NCI-H2227 (cell line): ENCODE measurements at regions not wholly inside any gene's neighbourhood (a gene's known extent, or its start where the extent isn't known, plus 50 kb on each side); places are given as distances from the start of the nearest gene placed in this dataset.

Source experiments
- DNase-seq: peaks from one replicate; lab custom pipeline; 2025; ENCODE audit not compliant: unreplicated experiment; lab: John Stamatoyannopoulos, UW

GRCh38 chr3:135781026-135781815, 184.3 kb upstream of the PPP2R3A start:
- no peak for DNase-seq

DNA sequence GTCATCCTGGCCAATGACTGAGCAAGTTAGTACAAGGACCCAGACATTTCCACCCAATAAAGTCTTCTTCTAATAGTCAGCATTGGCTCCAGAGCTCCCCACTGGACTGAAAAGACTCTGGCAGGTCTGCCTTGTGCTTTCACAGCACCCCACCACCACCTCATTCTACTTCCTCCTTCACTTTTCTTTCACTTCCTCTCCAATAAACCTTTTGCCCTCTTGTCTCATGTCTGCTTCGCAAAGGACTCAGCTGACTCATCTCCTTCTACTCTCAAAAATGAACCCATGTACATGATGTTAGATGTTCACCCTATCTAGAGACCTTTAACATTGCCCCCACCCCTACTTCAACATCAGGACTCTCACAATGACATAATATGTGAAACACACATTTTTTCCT, 181.0 kb upstream of the PPP2R3A start:
- no peak for DNase-seq

- no peak for DNase-seq
Measured at GRCh38 chr3:135788146-135788545, 177.4 kb upstream of the PPP2R3A start.

GRCh38 chr3:135788978-135789377, 176.6 kb upstream of the PPP2R3A start:
- DNase-seq = no peak

DNA sequence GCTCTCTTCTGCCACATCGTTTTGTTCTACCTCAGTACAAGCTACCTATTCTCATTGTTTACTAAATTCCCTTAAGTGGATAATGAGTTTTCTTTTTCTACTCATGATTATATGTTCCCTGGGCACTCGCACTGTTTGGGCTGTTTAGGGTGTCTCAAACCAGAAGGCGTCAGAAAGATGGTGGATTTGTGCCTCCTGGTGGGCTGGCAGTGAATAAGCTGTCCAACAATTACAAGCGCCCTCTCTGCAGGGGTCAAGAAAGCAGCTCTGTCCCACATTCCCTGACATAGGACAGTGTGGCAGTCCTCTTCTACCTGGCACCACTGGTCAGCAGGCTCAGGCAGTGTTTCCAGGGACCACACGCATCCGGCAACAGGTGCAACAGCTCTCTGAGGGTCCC, 173.4 kb upstream of the PPP2R3A start:
- no peak for DNase-seq

DNA sequence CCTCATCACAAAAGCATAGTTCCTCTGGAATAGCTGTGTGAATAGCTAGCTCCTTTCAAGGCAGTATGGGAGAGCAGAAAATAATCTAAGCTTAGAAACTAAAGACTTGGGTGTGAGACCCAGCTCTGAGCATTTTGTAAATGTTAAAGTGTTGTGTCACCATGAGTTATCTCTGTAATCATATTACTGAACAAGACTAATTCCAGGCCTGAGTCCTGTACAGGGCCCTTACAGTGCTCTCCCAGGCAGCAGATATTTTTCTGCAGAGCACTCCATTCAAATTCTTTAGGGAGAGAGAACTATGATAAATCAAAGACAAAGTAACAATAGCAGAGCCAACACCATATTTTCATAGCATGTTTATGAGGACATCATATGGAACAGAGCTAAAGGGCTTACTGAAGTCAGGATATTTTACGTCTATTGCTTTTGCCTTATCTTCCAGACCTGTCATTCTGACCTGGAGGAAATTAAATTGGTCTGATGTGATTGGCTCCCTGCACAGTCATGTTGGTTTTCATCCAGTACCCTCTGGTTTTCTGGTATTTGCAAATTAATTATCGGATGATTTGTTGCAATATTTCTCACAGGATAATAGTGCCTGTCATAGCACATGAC, 172.6 kb upstream of the PPP2R3A start:
- no peak for DNase-seq

DNA sequence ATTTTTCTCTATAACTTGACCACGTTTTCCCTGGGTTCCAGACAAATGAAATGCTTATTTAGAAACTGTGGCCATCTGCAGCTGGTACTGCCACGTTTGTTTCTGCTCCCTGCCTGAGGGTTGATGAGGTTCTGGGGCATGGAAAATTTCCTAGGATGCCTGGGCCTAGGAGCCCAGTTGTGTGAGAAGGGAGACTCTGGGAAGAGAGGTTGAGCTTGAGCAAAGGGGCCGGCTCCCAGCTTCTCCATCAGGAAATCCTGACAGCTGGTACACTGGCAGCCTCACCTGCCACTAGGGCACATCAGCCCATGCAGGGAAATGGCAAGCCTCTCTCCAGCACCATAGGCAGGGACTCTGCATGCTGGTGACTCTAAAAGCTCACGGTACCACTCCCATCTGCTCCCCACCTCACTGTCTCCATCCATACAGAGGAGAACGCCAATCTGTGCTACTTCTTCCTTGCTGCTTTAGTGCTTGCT, 165.4 kb upstream of the PPP2R3A start:
- no peak for DNase-seq

GRCh38 chr3:135801018-135801417, 164.5 kb upstream of the PPP2R3A start:
- no peak for DNase-seq

GRCh38 chr3:135802171-135802570, 163.4 kb upstream of the PPP2R3A start:
- no peak for DNase-seq

- no peak for DNase-seq
Measured at GRCh38 chr3:135803028-135803692, 162.4 kb upstream of the PPP2R3A start.

DNA sequence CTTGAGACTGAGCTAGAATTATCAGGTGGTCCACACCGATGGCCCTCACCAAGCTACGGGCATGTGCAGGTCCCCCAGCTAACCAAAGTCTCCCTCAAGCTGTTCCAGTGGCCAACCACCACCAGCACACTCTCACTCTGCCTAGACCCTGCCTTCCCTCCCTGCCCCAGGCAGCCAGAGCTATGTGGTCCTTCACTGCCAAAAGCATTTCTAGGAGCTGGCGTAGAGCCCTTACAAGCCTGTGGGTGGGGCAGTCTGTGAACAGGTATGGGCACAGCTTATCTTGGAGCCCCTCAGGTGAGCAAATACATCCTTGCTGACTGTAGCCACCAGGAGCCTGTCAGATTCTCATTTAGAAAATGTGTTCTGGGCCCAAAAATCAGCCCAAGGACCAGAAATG, 159.8 kb upstream of the PPP2R3A start:
- no peak for DNase-seq

DNA sequence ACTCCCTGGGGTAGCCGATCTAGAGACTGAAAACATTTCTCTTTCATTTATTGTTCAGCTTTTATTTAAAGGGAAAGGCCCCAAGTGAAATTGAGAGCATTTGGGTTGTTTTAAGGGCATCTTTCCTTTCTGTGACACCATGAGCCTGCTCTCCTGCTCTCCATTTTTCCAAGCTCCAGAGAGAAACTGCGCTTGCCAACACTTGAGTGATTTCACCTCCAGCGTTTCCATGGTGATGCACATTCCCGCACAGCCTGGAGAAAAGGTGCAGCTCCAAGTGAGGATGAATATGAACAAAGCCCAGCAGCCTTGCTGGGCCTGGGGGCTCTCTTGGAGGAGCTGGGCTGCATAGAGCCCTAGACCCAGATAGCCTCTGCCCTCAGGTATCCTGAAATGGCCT, 159.2 kb upstream of the PPP2R3A start:
- peak; percentile 53 for DNase-seq

GRCh38 chr3:135807879-135808278, 157.6 kb upstream of the PPP2R3A start:
- DNase-seq = no peak

GRCh38 chr3:135809021-135809634, 156.4 kb upstream of the PPP2R3A start:
- DNase-seq = peak; percentile 62

GRCh38 chr3:135811651-135812050, 153.9 kb upstream of the PPP2R3A start:
- DNase-seq = no peak

- no peak for DNase-seq
Measured at GRCh38 chr3:135812057-135812456, 153.5 kb upstream of the PPP2R3A start.

GRCh38 chr3:135834465-135834864, 131.1 kb upstream of the PPP2R3A start:
- DNase-seq = no peak

DNA sequence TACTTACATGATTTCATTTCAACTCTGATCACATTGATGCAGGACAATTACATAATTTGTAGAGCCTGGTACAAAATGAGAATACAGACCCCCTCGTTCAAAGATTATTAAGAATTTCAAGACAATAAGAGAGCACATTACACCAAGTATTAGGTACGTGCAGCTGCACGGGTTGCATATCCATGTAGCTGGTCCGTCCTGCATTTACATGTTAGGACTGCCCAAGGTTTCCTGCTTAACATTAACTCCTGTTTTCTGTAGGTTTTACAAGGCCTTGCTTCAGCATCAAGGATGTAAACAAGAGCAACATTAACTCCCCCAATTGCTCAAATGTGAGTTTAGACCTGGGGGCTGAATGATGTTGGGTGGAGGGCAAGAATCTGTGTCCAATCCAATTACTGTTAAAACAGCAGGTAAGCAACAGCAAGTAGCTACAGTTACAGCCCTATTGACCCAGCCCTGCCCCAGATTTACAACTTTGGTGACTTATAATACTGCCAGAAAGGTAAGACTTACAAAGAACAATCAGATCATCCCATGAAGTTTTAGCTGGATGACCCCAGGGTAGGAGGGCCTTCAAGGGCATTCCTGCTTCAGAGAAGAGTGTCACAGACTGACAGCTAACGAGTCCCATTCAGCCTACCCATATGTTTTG, 127.4 kb upstream of the PPP2R3A start:
- no peak for DNase-seq

DNA sequence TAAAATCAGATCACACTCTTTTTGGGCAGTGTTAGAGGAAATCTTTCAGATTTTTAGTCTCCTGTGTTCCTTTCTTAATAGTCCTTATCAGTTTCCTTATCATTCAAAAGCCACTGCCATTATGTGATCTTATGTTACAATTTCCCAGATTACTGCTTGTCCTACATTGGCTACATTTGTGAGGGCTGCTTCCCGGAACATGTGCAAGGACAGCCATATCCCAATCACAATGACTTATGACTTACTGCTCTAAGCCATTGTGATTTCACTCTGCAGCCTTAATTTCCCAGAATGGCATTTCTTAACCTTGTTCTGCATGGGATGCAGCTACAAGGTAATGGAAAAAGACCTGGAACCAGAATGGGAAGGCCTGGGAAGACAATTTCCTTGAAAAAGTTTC, 125.1 kb upstream of the PPP2R3A start:
- DNase-seq = no peak

DNA sequence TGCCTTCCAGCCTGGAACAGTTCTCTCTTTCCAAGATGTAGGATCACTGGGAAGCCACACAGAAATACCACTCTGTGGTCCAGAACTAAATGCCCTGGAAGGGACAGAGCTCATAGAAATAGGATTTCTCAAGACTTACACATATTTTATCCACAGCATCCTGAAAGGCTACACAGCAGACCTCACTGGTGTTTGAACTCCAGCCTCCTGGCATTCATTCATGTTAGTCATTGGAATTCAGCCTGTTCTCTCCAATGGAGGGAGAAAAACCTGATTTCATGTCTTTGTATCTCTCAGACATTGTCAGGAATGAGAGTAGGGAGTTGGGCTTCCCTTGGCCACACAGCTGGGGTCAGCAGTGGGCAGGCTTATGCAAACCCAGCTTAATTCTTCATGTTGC, 121.1 kb upstream of the PPP2R3A start:
- DNase-seq = no peak

GRCh38 chr3:135848051-135848450, 117.5 kb upstream of the PPP2R3A start:
- no peak for DNase-seq
